ENCODE measurements at regions not wholly inside any gene's neighbourhood (a gene's known extent, or its start where the extent isn't known, plus 50 kb on each side); places are given as distances from the start of the nearest gene placed in this dataset.

DNA sequence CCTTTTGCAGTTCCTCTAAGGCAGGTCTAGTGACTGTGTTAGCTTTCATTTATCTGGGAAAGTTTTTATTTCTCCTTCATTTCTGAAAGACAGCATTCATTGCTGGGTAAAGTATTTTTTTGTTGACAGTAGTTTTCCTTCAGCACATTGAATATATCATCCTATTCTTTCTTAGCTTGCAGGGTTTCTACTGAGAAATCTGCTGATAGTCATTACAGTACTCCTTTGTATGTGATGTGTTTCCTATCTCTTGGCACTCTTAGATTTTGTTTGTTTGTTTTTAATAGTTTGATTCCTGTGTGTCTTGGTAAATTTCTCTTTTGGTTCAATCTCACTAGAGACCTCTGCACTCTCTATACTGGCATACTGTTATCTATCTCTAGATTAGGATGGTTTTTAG is 1667.9 kb downstream of the SLITRK1 start:
- TF ChIP-seq EZH2 (IDR thresholded peaks at IDR 0.05; ENCODE audit: borderline replicate concordance, low read depth, low read length, severe bottlenecking) (no peak), POLR2A (IDR thresholded peaks at IDR 0.05; ENCODE audit: low read depth, low read length) (no peak), FOS (IDR thresholded peaks at IDR 0.05; ENCODE audit: borderline replicate concordance, insufficient read depth, low read length) (no peak), POLR2AphosphoS5 (IDR thresholded peaks at IDR 0.05; ENCODE audit: insufficient read depth, low read depth, low read length) (no peak), JUN (IDR thresholded peaks at IDR 0.05; ENCODE audit: borderline replicate concordance, insufficient read depth, insufficient read length, low read depth) (no peak), MYC (IDR thresholded peaks at IDR 0.05; ENCODE audit: low read depth, low read length) (no peak), GATA2 (IDR thresholded peaks at IDR 0.05; ENCODE audit: insufficient read depth, insufficient read length, low read depth, low read length) (no peak)
- TF ChIP-seq, protein P1, sequence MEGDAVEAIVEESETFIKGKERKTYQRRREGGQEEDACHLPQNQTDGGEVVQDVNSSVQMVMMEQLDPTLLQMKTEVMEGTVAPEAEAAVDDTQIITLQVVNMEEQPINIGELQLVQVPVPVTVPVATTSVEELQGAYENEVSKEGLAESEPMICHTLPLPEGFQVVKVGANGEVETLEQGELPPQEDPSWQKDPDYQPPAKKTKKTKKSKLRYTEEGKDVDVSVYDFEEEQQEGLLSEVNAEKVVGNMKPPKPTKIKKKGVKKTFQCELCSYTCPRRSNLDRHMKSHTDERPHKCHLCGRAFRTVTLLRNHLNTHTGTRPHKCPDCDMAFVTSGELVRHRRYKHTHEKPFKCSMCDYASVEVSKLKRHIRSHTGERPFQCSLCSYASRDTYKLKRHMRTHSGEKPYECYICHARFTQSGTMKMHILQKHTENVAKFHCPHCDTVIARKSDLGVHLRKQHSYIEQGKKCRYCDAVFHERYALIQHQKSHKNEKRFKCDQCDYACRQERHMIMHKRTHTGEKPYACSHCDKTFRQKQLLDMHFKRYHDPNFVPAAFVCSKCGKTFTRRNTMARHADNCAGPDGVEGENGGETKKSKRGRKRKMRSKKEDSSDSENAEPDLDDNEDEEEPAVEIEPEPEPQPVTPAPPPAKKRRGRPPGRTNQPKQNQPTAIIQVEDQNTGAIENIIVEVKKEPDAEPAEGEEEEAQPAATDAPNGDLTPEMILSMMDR (IDR thresholded peaks at IDR 0.05; ENCODE audit: extremely low read depth in 1 of 2, insufficient read depth in 1 of 2, low read depth in 1 of 2, low read length in 2 of 2) = no peak
- TF ChIP-seq, protein P2, sequence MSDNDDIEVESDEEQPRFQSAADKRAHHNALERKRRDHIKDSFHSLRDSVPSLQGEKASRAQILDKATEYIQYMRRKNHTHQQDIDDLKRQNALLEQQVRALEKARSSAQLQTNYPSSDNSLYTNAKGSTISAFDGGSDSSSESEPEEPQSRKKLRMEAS (IDR thresholded peaks at IDR 0.05; ENCODE audit: insufficient read depth, insufficient read length) = no peak

All from endothelial cell of umbilical vein (primary cell).